SH-SY5Y (cell line): ENCODE measurements at regions not wholly inside any gene's neighbourhood (a gene's known extent, or its start where the extent isn't known, plus 50 kb on each side); places are given as distances from the start of the nearest gene placed in this dataset.

Experiments
- GATA2 ChIP-seq: IDR thresholded peaks from 2 replicates; pipeline ENCODE4 v1.6.1; 2011; ENCODE audit warnings: mild to moderate bottlenecking, low read depth, low read length
- GATA3 ChIP-seq: IDR thresholded peaks from 2 replicates; pipeline ENCODE4 v1.6.1; 2011; ENCODE audit warnings: low read depth, mild to moderate bottlenecking, low read length, moderate library complexity

DNA sequence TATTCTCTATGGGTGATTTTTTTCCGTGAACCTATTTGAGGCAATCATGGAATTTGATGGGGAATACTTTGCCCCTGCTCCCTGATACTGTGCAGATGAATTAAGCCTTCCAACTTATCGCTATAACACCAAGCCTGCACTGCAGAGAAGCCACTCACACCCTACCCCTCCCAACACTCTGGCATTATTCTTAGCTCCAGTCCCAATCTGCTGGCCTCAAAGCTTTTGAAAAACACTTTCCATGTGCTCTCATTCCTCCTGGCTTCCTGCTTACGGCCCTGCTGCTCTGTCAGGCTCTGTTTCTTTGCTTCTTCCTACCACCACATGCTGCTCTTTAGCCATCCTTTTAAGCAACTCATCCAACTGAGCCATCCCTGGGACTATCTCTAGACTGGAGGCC is 327.8 kb upstream of the SLCO3A1 start:
- TF ChIP-seq GATA2 (no peak), GATA3 (no peak)
